GM18498 (cell line): ENCODE measurements at regions not wholly inside any gene's neighbourhood (a gene's known extent, or its start where the extent isn't known, plus 50 kb on each side); places are given as distances from the start of the nearest gene placed in this dataset.

Experiments used
- ATAC-seq: cut with Tn5 transposase; IDR thresholded peaks from one replicate; pipeline ENCODE4 v1.9.1; 2021; ENCODE audit warnings: mild to moderate bottlenecking, moderate library complexity; ENCODE audit not compliant: unreplicated experiment

GRCh38 chr4:37741564-37741963 lies 55.4 kb upstream of the RELL1 start:
- no peak for ATAC-seq

- ATAC-seq: no peak
Measured at GRCh38 chr4:37740546-37740945, 54.4 kb upstream of the RELL1 start.

GRCh38 chr4:37737466-37737865 lies 51.3 kb upstream of the RELL1 start:
- ATAC-seq: no peak
